BLaER1 (cell line): ENCODE measurements at regions not wholly inside any gene's neighbourhood (a gene's known extent, or its start where the extent isn't known, plus 50 kb on each side); places are given as distances from the start of the nearest gene placed in this dataset.
"Not testable (repeated sequence)": the region's sequence is repeated elsewhere in the genome, so short reads cannot be mapped to it uniquely, and the experiment has no call there.

Experiments used
- H3K27ac ChIP-seq: shearing (Covaris generic); formaldehyde crosslinking; 2 replicates; pipeline ENCODE4 v1.8.1; 2022
- H3K27me3 ChIP-seq: shearing (Covaris generic); formaldehyde crosslinking; 2 replicates; pipeline ENCODE4 v1.8.1; 2022
- H3K36me3 ChIP-seq: shearing (Covaris generic); formaldehyde crosslinking; 2 replicates; pipeline ENCODE4 v1.8.1; 2022
- H3K4me1 ChIP-seq: shearing (Covaris generic); formaldehyde crosslinking; 2 replicates; pipeline ENCODE4 v1.8.1; 2022
- H3K4me2 ChIP-seq: shearing (Covaris generic); formaldehyde crosslinking; 2 replicates; pipeline ENCODE4 v1.8.1; 2022
- H3K4me3 ChIP-seq: shearing (Covaris generic); formaldehyde crosslinking; 2 replicates; pipeline ENCODE4 v1.8.1; 2022
- H3K9ac ChIP-seq: shearing (Covaris generic); formaldehyde crosslinking; 2 replicates; pipeline ENCODE4 v1.8.1; 2022
- H3K9me3 ChIP-seq: shearing (Covaris generic); formaldehyde crosslinking; 2 replicates; pipeline ENCODE4 v1.8.1; 2022
- H4K20me1 ChIP-seq: shearing (Covaris generic); formaldehyde crosslinking; 2 replicates; pipeline ENCODE4 v1.8.1; 2022
- Cebpa-rat ChIP-seq: shearing (Covaris generic); IDR thresholded peaks from 2 replicates; pipeline ENCODE4 v1.8.1; 2022

- no peak for TF ChIP-seq Cebpa-rat
- Histone ChIP-seq H3K27me3 (no peaks in the 10 kb centered on the region), H3K36me3 (no peaks in the 10 kb centered on the region), H3K9me3 (no peaks in the 10 kb centered on the region), H3K27ac (no peak overlapping the region), H3K9ac (no peak overlapping the region), H4K20me1 (no peaks in the 10 kb centered on the region), H3K4me3 (no peak overlapping the region), H3K4me2 (no peak overlapping the region), H3K4me1 (no peaks in the 10 kb centered on the region)
Observed at GRCh38 chr7:97298561-97298960, 181.1 kb downstream of the SDHAF3 start.

GRCh38 chr7:97305589-97305988, 188.1 kb downstream of the SDHAF3 start:
- Histone ChIP-seq H3K9ac (no peak overlapping the region), H4K20me1 (no peaks in the 10 kb centered on the region), H3K4me2 (no peak overlapping the region), H3K27ac (no peak overlapping the region), H3K9me3 (no peaks in the 10 kb centered on the region), H3K4me3 (no peak overlapping the region), H3K27me3 (no peaks in the 10 kb centered on the region), H3K4me1 (no peaks in the 10 kb centered on the region), H3K36me3 (no peaks in the 10 kb centered on the region)
- TF ChIP-seq Cebpa-rat = no peak

- Histone ChIP-seq H4K20me1 (no peaks in the 10 kb centered on the region), H3K4me1 (no peaks in the 10 kb centered on the region), H3K27me3 (no peaks in the 10 kb centered on the region), H3K36me3 (no peaks in the 10 kb centered on the region), H3K9ac (no peak overlapping the region), H3K4me3 (no peak overlapping the region), H3K9me3 (no peaks in the 10 kb centered on the region), H3K27ac (no peak overlapping the region), H3K4me2 (no peak overlapping the region)
- TF ChIP-seq Cebpa-rat = no peak
Observed at GRCh38 chr7:97307521-97308108, 190.1 kb downstream of the SDHAF3 start.

GRCh38 chr7:97313900-97314299, 196.4 kb downstream of the SDHAF3 start:
- H3K27ac ChIP-seq = no peak overlapping the region
- no peaks in the 10 kb centered on the region for H3K27me3 ChIP-seq
- TF ChIP-seq Cebpa-rat = no peak
- no peaks in the 10 kb centered on the region for H4K20me1 ChIP-seq
- no peaks in the 10 kb centered on the region for H3K4me1 ChIP-seq
- H3K9ac ChIP-seq = no peak overlapping the region
- H3K4me2 ChIP-seq = no peak overlapping the region
- H3K36me3 ChIP-seq = no peaks in the 10 kb centered on the region
- H3K4me3 ChIP-seq = no peak overlapping the region
- no peaks in the 10 kb centered on the region for H3K9me3 ChIP-seq

- Histone ChIP-seq H3K4me1 (no peaks in the 10 kb centered on the region), H3K9me3 (no peaks in the 10 kb centered on the region), H3K4me2 (no peak overlapping the region), H3K9ac (no peak overlapping the region), H3K4me3 (no peak overlapping the region), H4K20me1 (no peaks in the 10 kb centered on the region), H3K27me3 (no peaks in the 10 kb centered on the region), H3K36me3 (no peaks in the 10 kb centered on the region), H3K27ac (no peak overlapping the region)
- TF ChIP-seq Cebpa-rat = no peak
Observed at GRCh38 chr7:97317575-97317974, 200.1 kb downstream of the SDHAF3 start.

GRCh38 chr7:97329871-97330270, 212.4 kb downstream of the SDHAF3 start:
- not testable (repeated sequence) for H3K4me1 ChIP-seq, H3K9me3 ChIP-seq, H3K9ac ChIP-seq, H3K4me2 ChIP-seq, H3K27me3 ChIP-seq, H3K36me3 ChIP-seq, H3K4me3 ChIP-seq, H3K27ac ChIP-seq, H4K20me1 ChIP-seq

GRCh38 chr7:97337849-97338248, 220.4 kb downstream of the SDHAF3 start:
- H3K27ac ChIP-seq = no peak overlapping the region
- no peak for TF ChIP-seq Cebpa-rat
- no peaks in the 10 kb centered on the region for H3K9me3 ChIP-seq
- no peaks in the 10 kb centered on the region for H3K4me1 ChIP-seq
- no peak overlapping the region for H3K9ac ChIP-seq
- H4K20me1 ChIP-seq = no peaks in the 10 kb centered on the region
- H3K27me3 ChIP-seq = no peaks in the 10 kb centered on the region
- H3K4me3 ChIP-seq = no peak overlapping the region
- H3K36me3 ChIP-seq = no peaks in the 10 kb centered on the region
- no peak overlapping the region for H3K4me2 ChIP-seq

GRCh38 chr7:97342512-97342911, 225.0 kb downstream of the SDHAF3 start:
- H3K9me3 ChIP-seq = no peaks in the 10 kb centered on the region
- no peaks in the 10 kb centered on the region for H3K27me3 ChIP-seq
- TF ChIP-seq Cebpa-rat = no peak
- H3K4me1 ChIP-seq = no peaks in the 10 kb centered on the region
- H3K9ac ChIP-seq = no peak overlapping the region
- no peaks in the 10 kb centered on the region for H3K36me3 ChIP-seq
- no peak overlapping the region for H3K4me2 ChIP-seq
- no peaks in the 10 kb centered on the region for H4K20me1 ChIP-seq
- H3K27ac ChIP-seq = no peak overlapping the region
- no peak overlapping the region for H3K4me3 ChIP-seq

GRCh38 chr7:97346349-97346748, 228.9 kb downstream of the SDHAF3 start:
- TF ChIP-seq Cebpa-rat = no peak
- Histone ChIP-seq H3K9ac (no peak overlapping the region), H3K4me2 (no peak overlapping the region), H3K9me3 (peaks cover 3% of the 10 kb centered on the region; the same call in 1 of the 2 replicates), H3K27me3 (no peaks in the 10 kb centered on the region), H3K4me1 (no peaks in the 10 kb centered on the region), H4K20me1 (no peaks in the 10 kb centered on the region), H3K36me3 (no peaks in the 10 kb centered on the region), H3K4me3 (no peak overlapping the region), H3K27ac (no peak overlapping the region)

- Histone ChIP-seq H3K9me3 (peaks cover 4% of the 10 kb centered on the region; the same call in 1 of the 2 replicates), H4K20me1 (no peaks in the 10 kb centered on the region), H3K27me3 (no peaks in the 10 kb centered on the region), H3K4me2 (no peak overlapping the region), H3K27ac (no peak overlapping the region), H3K4me3 (no peak overlapping the region), H3K4me1 (no peaks in the 10 kb centered on the region), H3K9ac (no peak overlapping the region), H3K36me3 (no peaks in the 10 kb centered on the region)
- TF ChIP-seq Cebpa-rat = no peak
Observed at GRCh38 chr7:97351488-97351887, 234.0 kb downstream of the SDHAF3 start.

- no peak for TF ChIP-seq Cebpa-rat
- no peak overlapping the region for H3K9ac ChIP-seq
- H3K27ac ChIP-seq = no peak overlapping the region
- no peaks in the 10 kb centered on the region for H3K27me3 ChIP-seq
- H3K4me2 ChIP-seq = no peak overlapping the region
- no peaks in the 10 kb centered on the region for H4K20me1 ChIP-seq
- H3K4me3 ChIP-seq = no peak overlapping the region
- H3K4me1 ChIP-seq = no peaks in the 10 kb centered on the region
- no peaks in the 10 kb centered on the region for H3K9me3 ChIP-seq
- H3K36me3 ChIP-seq = no peaks in the 10 kb centered on the region
Observed at GRCh38 chr7:97357459-97357858, 240.0 kb downstream of the SDHAF3 start.
